ENCODE measurements at regions not wholly inside any gene's neighbourhood (a gene's known extent, or its start where the extent isn't known, plus 50 kb on each side); places are given as distances from the start of the nearest gene placed in this dataset.

DNA sequence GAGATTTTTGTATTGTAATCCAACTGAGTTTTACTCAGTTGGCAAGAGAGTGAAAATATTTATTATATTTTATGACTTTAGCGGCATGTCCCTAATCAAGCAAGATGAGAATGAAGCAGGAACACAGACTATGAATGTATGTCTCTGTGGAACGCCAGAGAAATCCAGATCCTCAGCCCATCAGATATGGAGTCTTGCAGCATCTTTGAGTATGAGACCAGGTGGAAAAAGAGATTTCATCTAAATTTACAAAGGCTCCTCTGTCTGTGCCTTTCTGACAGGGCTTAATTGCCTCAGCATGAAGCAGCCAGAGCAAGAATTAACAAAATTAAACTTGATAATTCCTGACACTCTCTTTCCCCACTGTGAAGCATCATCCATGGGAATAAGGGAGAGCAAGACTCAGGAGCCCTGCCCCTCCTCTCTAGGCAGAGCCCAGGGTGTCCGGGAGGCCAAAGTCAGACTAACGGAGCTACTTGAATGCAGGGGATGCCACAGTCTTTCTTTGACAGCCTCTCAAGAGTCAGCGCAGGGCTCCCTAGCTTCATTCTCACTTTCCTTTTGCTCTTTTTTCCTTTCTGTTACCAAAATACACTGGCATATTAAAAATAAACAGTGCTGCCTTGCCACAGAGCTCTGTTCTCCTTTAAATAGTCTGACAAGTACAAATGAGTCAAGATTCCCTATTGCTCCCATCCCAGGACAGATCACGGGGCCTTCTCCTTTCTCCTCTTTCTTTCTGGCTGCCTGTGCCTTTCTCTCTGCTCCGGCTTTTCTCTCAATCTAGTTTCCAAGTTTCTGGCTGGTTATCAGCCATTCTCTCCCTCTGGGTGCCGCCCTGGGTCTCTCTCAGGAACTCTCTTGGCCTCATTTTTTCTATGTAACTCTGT, 132.2 kb upstream of the INHBA start:
- Histone ChIP-seq H3K9me3 (no peaks in the 10 kb centered on the region), H3K27me3 (no peaks in the 10 kb centered on the region), H3K9ac (ENCODE audit: low read depth in 2 of 2, low read length in 2 of 2) (no peak overlapping the region), H3K27ac (no peak overlapping the region), H3K4me3 (no peak overlapping the region), H3K36me3 (no peaks in the 10 kb centered on the region), H3K4me1 (no peaks in the 10 kb centered on the region)
- no peak for DNase-seq
- intact Hi-C loops (cut with DNase I): no loop called here
- TF ChIP-seq, protein P1, sequence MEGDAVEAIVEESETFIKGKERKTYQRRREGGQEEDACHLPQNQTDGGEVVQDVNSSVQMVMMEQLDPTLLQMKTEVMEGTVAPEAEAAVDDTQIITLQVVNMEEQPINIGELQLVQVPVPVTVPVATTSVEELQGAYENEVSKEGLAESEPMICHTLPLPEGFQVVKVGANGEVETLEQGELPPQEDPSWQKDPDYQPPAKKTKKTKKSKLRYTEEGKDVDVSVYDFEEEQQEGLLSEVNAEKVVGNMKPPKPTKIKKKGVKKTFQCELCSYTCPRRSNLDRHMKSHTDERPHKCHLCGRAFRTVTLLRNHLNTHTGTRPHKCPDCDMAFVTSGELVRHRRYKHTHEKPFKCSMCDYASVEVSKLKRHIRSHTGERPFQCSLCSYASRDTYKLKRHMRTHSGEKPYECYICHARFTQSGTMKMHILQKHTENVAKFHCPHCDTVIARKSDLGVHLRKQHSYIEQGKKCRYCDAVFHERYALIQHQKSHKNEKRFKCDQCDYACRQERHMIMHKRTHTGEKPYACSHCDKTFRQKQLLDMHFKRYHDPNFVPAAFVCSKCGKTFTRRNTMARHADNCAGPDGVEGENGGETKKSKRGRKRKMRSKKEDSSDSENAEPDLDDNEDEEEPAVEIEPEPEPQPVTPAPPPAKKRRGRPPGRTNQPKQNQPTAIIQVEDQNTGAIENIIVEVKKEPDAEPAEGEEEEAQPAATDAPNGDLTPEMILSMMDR (IDR thresholded peaks at IDR 0.05): no peak

DNA sequence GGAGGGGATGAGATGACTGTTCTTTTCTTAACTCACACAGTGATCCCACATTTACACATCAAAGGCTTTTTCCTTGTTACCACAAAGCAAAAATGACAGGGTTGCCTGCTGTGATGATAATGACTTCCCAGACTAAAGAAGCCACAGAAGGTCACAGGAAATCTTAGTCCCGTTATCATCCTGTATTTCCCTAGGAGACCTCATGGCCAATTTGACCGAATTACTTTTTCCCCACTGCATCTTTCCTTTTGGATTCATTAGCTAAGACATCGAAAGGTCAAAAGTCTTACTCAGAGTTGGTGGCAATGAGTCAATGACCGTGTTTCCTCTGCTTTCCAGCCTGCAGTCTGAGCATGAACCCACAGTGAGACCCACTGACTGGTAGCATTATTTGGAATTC, 130.1 kb upstream of the INHBA start:
- intact Hi-C loops (cut with DNase I): no loop called here
- no peak for DNase-seq

GRCh38 chr7:41830271-41830670, 127.4 kb upstream of the INHBA start:
- H3K36me3 ChIP-seq: no peaks in the 10 kb centered on the region
- H3K4me1 ChIP-seq: no peaks in the 10 kb centered on the region
- no peak for DNase-seq
- H3K4me3 ChIP-seq: no peak overlapping the region
- H3K27ac ChIP-seq: no peak overlapping the region
- TF ChIP-seq, protein P1 (IDR thresholded peaks at IDR 0.05): no peak
- intact Hi-C loops (cut with DNase I): no loop called here
- H3K9ac ChIP-seq (ENCODE audit: low read depth in 2 of 2, low read length in 2 of 2): no peak overlapping the region
- H3K27me3 ChIP-seq: no peaks in the 10 kb centered on the region
- H3K9me3 ChIP-seq: no peaks in the 10 kb centered on the region

More for the DNA sequence above, 130.1 kb upstream of the INHBA start:
- H3K9ac ChIP-seq (ENCODE audit: low read depth in 2 of 2, low read length in 2 of 2): no peak overlapping the region
- no peaks in the 10 kb centered on the region for H3K4me1 ChIP-seq
- H3K27ac ChIP-seq: no peak overlapping the region
- TF ChIP-seq, protein P1 (IDR thresholded peaks at IDR 0.05): no peak
- no peaks in the 10 kb centered on the region for H3K9me3 ChIP-seq
- no peaks in the 10 kb centered on the region for H3K36me3 ChIP-seq
- H3K27me3 ChIP-seq: no peaks in the 10 kb centered on the region
- no peak overlapping the region for H3K4me3 ChIP-seq

DNA sequence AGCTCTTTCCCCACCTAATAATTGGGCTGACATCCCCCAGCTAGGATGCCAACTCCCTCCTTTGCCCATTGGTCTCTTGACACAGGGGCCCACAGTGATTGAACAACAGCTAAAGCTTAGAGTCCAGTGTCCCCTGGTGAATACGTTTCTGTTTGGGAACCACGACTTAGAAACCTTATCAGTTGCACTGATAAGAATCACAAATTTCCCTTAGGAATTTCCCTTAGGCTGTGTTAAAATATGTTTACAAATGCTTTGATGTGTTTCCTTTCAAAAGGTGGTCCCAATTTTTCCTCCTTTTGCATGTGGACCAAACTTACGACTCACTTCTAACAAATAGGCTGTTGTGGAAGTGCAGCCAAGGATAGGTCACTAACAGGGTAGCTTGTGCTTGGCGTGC, 126.0 kb upstream of the INHBA start:
- H3K36me3 ChIP-seq: no peaks in the 10 kb centered on the region
- no peaks in the 10 kb centered on the region for H3K4me1 ChIP-seq
- no peaks in the 10 kb centered on the region for H3K27me3 ChIP-seq
- DNase-seq: no peak
- no peaks in the 10 kb centered on the region for H3K9me3 ChIP-seq
- H3K9ac ChIP-seq (ENCODE audit: low read depth in 2 of 2, low read length in 2 of 2): no peak overlapping the region
- H3K27ac ChIP-seq: no peak overlapping the region
- no peak overlapping the region for H3K4me3 ChIP-seq
- TF ChIP-seq, protein P1 (IDR thresholded peaks at IDR 0.05): no peak
- intact Hi-C loops (cut with DNase I): no loop called here

- TF ChIP-seq, protein P1 (IDR thresholded peaks at IDR 0.05): no peak
- no peak overlapping the region for H3K9ac ChIP-seq (ENCODE audit: low read depth in 2 of 2, low read length in 2 of 2)
Measured at GRCh38 chr7:41826641-41827040, 123.8 kb upstream of the INHBA start.

More at GRCh38 chr7:41826641-41827040, 123.8 kb upstream of the INHBA start:
- Histone ChIP-seq H3K36me3 (no peaks in the 10 kb centered on the region), H3K9me3 (no peaks in the 10 kb centered on the region), H3K4me3 (no peak overlapping the region), H3K4me1 (no peaks in the 10 kb centered on the region), H3K27me3 (no peaks in the 10 kb centered on the region), H3K27ac (no peak overlapping the region)
- intact Hi-C loops (cut with DNase I): no loop called here
- no peak for DNase-seq
